ENCODE measurements at regions not wholly inside any gene's neighbourhood (a gene's known extent, or its start where the extent isn't known, plus 50 kb on each side); places are given as distances from the start of the nearest gene placed in this dataset.
"Not testable (repeated sequence)": the region's sequence is repeated elsewhere in the genome, so short reads cannot be mapped to it uniquely, and the experiment has no call there.

DNA sequence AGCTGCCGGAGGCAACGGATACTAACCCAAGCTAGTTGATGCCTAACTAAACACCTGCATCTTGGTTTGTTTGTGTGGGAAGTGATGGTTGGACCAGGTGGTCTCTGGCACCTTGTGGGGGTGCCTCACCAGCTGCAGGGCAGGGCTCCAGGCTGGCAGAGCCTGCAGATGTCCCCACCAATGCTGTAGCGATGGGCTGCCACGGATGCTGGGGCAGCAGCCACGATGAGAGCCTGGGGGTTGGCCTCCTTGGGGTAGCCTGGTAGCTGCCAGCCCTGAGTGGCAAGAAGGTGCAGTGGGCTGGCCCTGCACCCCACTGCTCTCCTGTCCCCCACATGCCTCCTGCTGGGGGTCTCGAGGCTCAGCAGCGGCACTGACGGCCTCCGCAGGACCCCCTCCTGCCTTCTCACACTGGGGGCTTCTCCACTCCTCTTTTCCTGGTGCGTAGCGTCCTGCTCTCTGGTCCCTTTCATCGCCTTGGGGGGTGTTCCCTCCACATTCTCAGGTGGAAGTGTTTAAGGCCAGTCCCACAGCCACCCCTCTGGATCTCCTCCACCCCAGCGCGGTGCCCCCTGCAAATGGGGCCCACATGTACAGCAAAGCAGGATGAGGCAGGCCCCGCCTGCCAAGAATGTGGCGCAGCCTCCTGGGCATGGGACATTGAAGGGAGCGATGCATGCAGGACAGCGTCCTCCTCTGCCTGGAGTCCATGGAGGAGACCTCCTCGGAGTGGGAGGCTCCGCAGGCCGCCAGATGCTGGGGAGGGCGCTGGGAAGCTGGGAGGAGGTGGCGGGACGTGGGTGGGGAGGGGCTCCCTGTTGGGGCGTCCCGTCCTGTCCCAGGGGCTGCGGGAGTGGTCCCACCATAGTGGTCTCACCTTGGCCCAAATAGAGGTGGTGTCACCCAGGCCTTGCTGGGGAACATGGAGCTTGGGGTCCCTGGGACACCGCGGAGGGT lies 173.1 kb downstream of the ASB1 start:
- H3K4me1 ChIP-seq, result no peaks in the 10 kb centered on the region
- no peaks in the 10 kb centered on the region for H3K27me3 ChIP-seq (ENCODE audit: low read depth)
- no peaks in the 10 kb centered on the region for H3K36me3 ChIP-seq (replicated peaks)
- in situ Hi-C loops (cut with MboI; ENCODE audit: low sequenced_read_pairs), result no loop called here
- no peak for DNase-seq (ENCODE audit: low spot score in 2 of 2)
- no peaks in the 10 kb centered on the region; the same call in 1 of the 2 replicates for H3K9me3 ChIP-seq
- H3K4me3 ChIP-seq, result no peak overlapping the region

DNA sequence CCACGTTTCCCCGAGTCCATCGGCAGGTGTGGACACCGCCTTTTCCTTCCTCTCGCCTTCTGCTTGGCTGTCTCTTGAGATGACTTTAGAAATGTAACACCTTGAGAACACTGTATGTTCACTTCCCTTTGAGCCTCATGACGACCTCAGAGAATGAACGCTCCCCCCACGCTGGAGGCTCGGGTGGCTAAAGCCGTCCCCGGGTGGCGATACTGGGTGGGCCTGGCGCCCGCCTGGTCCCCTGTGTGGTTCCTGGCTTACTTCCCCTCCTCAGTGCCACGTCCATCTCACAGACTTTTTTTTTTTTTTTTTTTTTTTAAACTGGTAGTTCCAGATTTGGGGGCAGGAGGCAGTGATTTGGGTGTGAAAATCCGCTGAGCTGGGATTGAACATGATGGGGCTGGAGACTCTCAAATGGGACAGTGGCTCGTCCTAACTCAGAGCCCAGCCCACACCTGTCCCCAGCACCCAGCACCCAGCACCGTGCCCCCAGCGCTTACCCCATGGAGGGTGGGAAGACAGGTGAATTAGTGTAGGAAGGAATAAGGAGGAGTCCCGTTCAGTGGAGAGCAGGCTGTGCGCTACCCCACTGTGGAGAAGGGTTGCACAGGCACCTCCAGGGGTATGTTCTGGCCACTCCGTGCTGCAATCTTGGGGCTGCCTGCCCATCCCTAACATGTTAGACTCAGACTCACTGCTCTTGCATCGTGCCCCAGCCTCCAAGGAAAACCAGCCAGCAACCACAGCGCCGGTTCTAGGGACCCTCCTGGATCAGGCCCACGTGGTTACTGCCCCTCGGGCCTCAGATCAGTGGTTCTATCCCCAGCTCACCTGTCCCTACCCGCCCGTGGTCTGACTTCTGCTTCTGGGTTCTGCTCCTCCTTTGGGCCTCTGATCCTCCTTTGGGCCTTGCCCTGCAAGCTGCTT lies 174.0 kb downstream of the ASB1 start:
- in situ Hi-C loops (cut with MboI; ENCODE audit: low sequenced_read_pairs), result no loop called here
- H3K36me3 ChIP-seq (replicated peaks), result no peaks in the 10 kb centered on the region
- no peaks in the 10 kb centered on the region for H3K27me3 ChIP-seq (ENCODE audit: low read depth)
- no peaks in the 10 kb centered on the region for H3K4me1 ChIP-seq
- H3K4me3 ChIP-seq, result no peak overlapping the region
- H3K9me3 ChIP-seq, result no peaks in the 10 kb centered on the region; the same call in 1 of the 2 replicates
- DNase-seq (ENCODE audit: low spot score in 2 of 2), result no peak

- Histone ChIP-seq H3K4me3 (no peak overlapping the region), H3K9me3 (no peaks in the 10 kb centered on the region; the same call in 1 of the 2 replicates), H3K4me1 (no peaks in the 10 kb centered on the region), H3K27me3 (ENCODE audit: low read depth) (no peaks in the 10 kb centered on the region), H3K36me3 (replicated peaks) (no peaks in the 10 kb centered on the region)
- DNase-seq (ENCODE audit: low spot score in 2 of 2), result no peak
- in situ Hi-C loops (cut with MboI; ENCODE audit: low sequenced_read_pairs), result no loop called here
Measured at GRCh38 chr2:238601433-238602222, 174.9 kb downstream of the ASB1 start.

GRCh38 chr2:238602223-238602960 lies 175.7 kb downstream of the ASB1 start:
- no peak overlapping the region for H3K4me3 ChIP-seq
- DNase-seq (ENCODE audit: low spot score in 2 of 2), result no peak
- in situ Hi-C loops (cut with MboI; ENCODE audit: low sequenced_read_pairs), result no loop called here
- H3K36me3 ChIP-seq (replicated peaks), result no peaks in the 10 kb centered on the region
- H3K4me1 ChIP-seq, result no peaks in the 10 kb centered on the region
- no peaks in the 10 kb centered on the region for H3K27me3 ChIP-seq (ENCODE audit: low read depth)
- H3K9me3 ChIP-seq, result no peaks in the 10 kb centered on the region; the same call in 1 of the 2 replicates

- no peaks in the 10 kb centered on the region for H3K27me3 ChIP-seq (ENCODE audit: low read depth)
- H3K36me3 ChIP-seq (replicated peaks), result no peaks in the 10 kb centered on the region
- no peak for DNase-seq (ENCODE audit: low spot score in 2 of 2)
- no peak overlapping the region for H3K4me3 ChIP-seq
- H3K9me3 ChIP-seq, result no peaks in the 10 kb centered on the region; the same call in 1 of the 2 replicates
- in situ Hi-C loops (cut with MboI; ENCODE audit: low sequenced_read_pairs), result no loop called here
- no peaks in the 10 kb centered on the region for H3K4me1 ChIP-seq
Measured at GRCh38 chr2:238603596-238603995, 176.9 kb downstream of the ASB1 start.

GRCh38 chr2:238606311-238606710 lies 179.6 kb downstream of the ASB1 start:
- DNase-seq (ENCODE audit: low spot score in 2 of 2), result no peak
- Histone ChIP-seq H3K36me3 (replicated peaks) (no peaks in the 10 kb centered on the region), H3K27me3 (ENCODE audit: low read depth) (no peaks in the 10 kb centered on the region), H3K9me3 (no peaks in the 10 kb centered on the region; the same call in 1 of the 2 replicates), H3K4me3 (no peak overlapping the region), H3K4me1 (no peaks in the 10 kb centered on the region)
- in situ Hi-C loops (cut with MboI; ENCODE audit: low sequenced_read_pairs), result no loop called here

GRCh38 chr2:238613610-238614009 lies 186.9 kb downstream of the ASB1 start:
- Histone ChIP-seq H3K27me3 (ENCODE audit: low read depth) (no peaks in the 10 kb centered on the region), H3K9me3 (no peaks in the 10 kb centered on the region), H3K4me1 (no peaks in the 10 kb centered on the region), H3K36me3 (replicated peaks) (no peaks in the 10 kb centered on the region), H3K4me3 (no peak overlapping the region)
- no peak for DNase-seq (ENCODE audit: low spot score in 2 of 2)
- in situ Hi-C loops (cut with MboI; ENCODE audit: low sequenced_read_pairs), result no loop called here

DNA sequence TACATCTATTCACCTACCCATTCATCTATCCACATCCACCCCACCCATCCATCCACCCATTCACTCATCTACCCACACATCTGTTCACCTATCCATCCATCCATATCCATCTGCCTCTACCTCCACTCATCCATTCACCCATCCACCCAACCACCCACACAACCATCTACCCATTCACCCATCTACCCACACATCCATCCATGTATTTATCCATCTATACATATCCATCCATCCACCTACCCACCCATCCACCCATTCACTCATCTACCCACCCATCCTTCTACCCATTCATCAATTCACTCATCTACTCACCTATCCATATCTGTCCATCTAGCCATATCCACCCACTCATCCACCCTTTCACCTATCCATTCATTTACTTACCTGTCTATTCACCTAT lies 187.6 kb downstream of the ASB1 start:
- no peaks in the 10 kb centered on the region for H3K27me3 ChIP-seq (ENCODE audit: low read depth)
- no peaks in the 10 kb centered on the region for H3K9me3 ChIP-seq
- H3K36me3 ChIP-seq (replicated peaks), result no peaks in the 10 kb centered on the region
- no peak overlapping the region for H3K4me3 ChIP-seq
- no peak for DNase-seq (ENCODE audit: low spot score in 2 of 2)
- in situ Hi-C loops (cut with MboI; ENCODE audit: low sequenced_read_pairs), result no loop called here
- no peaks in the 10 kb centered on the region for H3K4me1 ChIP-seq

GRCh38 chr2:238615187-238615586 lies 188.5 kb downstream of the ASB1 start:
- H3K4me1 ChIP-seq, result no peaks in the 10 kb centered on the region
- no peaks in the 10 kb centered on the region for H3K36me3 ChIP-seq (replicated peaks)
- in situ Hi-C loops (cut with MboI; ENCODE audit: low sequenced_read_pairs), result no loop called here
- no peaks in the 10 kb centered on the region for H3K27me3 ChIP-seq (ENCODE audit: low read depth)
- no peak for DNase-seq (ENCODE audit: low spot score in 2 of 2)
- H3K9me3 ChIP-seq, result no peaks in the 10 kb centered on the region
- H3K4me3 ChIP-seq, result no peak overlapping the region

- in situ Hi-C loops (cut with MboI; ENCODE audit: low sequenced_read_pairs), result no loop called here
- Histone ChIP-seq H3K9me3 (no peaks in the 10 kb centered on the region), H3K27me3 (ENCODE audit: low read depth) (no peaks in the 10 kb centered on the region), H3K4me3 (no peak overlapping the region), H3K36me3 (replicated peaks) (no peaks in the 10 kb centered on the region), H3K4me1 (no peaks in the 10 kb centered on the region)
- no peak for DNase-seq (ENCODE audit: low spot score in 2 of 2)
Measured at GRCh38 chr2:238616681-238617080, 190.0 kb downstream of the ASB1 start.

DNA sequence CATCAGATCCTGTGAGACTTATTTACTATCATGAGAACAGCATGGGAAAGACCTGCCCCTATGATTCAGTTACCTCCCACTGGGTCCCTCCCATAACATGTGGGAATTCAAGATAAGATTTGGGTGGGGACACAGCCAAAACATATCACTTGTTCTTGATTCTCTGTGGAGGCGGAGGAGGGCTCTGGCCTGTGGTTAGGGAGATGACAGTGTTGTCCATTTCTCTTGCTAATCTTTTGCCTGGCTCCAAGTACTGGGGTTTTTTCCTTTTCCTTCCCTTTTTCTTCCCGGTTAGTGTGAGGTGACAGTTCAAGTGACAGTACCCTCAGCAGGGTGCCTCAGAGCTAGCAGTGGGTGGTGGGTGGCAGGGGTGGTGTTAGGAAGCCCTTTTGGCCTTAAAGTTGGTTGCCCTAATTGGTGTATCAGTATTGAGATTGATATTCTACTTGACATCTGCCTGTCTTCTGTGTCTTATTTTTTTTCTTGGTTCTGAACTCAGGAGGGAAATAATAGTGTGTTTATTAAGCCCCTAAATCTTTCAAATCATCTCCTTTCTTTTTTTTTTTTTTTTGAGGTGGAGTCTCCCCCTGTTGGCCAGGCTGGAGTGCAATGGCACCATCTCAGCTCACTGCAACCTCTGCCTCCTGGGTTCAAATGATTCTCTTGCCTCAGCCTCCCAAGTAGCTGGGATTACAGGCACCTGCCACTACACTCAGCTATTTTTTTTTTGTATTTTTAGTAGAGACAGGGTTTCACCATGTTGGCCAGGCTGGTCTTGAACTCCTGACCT lies 192.0 kb downstream of the ASB1 start:
- DNase-seq (ENCODE audit: low spot score in 2 of 2); H3K9me3 ChIP-seq; H3K36me3 ChIP-seq (replicated peaks); H3K4me3 ChIP-seq; H3K27me3 ChIP-seq (ENCODE audit: low read depth); H3K4me1 ChIP-seq; in situ Hi-C loops (cut with MboI; ENCODE audit: low sequenced_read_pairs): not testable (repeated sequence)

GRCh38 chr2:238627899-238628298 lies 201.2 kb downstream of the ASB1 start:
- no peaks in the 10 kb centered on the region for H3K36me3 ChIP-seq (replicated peaks)
- in situ Hi-C loops (cut with MboI; ENCODE audit: low sequenced_read_pairs), result no loop called here
- no peaks in the 10 kb centered on the region for H3K9me3 ChIP-seq
- no peaks in the 10 kb centered on the region for H3K4me1 ChIP-seq
- H3K27me3 ChIP-seq (ENCODE audit: low read depth), result no peaks in the 10 kb centered on the region
- H3K4me3 ChIP-seq, result no peak overlapping the region
- DNase-seq (ENCODE audit: low spot score in 2 of 2), result no peak

Measured in HAP-1 (cell line).